Esophagus muscularis mucosa (tissue), 2 donors: ENCODE measurements at regions not wholly inside any gene's neighbourhood (a gene's known extent, or its start where the extent isn't known, plus 50 kb on each side); places are given as distances from the start of the nearest gene placed in this dataset.

Experiments used
- POLR2A ChIP-seq: fragments of 450-650 bp; IDR thresholded peaks from one replicate; pipeline ENCODE4 v1.6.1; 2017; ENCODE audit warnings: antibody characterized with exemption, moderate library complexity, mild to moderate bottlenecking, low read depth
- POLR2AphosphoS5 ChIP-seq, 2 donors: sonication (generic); formaldehyde crosslinking; IDR thresholded peaks; one replicate each; pipeline ENCODE4 v1.6.1; 2017; ENCODE audit warnings: antibody characterized with exemption in 2 of 2

GRCh38 chr4:147012059-147012707 is 66.5 kb upstream of the TTC29 start:
- TF ChIP-seq POLR2AphosphoS5 (IDR thresholded peaks at IDR 0.05) (no peak), POLR2A (no peak)
